SHP77 (cell line): ENCODE measurements at regions not wholly inside any gene's neighbourhood (a gene's known extent, or its start where the extent isn't known, plus 50 kb on each side); places are given as distances from the start of the nearest gene placed in this dataset.

Experiments
- DNase-seq, 2 experiments: peaks; one replicate each; lab custom pipeline; 2025; lab: John Stamatoyannopoulos, UW

GRCh38 chr7:42289473-42289872 lies 52.5 kb upstream of the GLI3 start:
- DNase-seq: no peak
